Ishikawa (cell line): ENCODE measurements at regions not wholly inside any gene's neighbourhood (a gene's known extent, or its start where the extent isn't known, plus 50 kb on each side); places are given as distances from the start of the nearest gene placed in this dataset.

Source experiments
- CEBPB ChIP-seq: IDR thresholded peaks from 2 replicates; pipeline ENCODE4 v1.6.1; 2012
- CREB1 ChIP-seq: IDR thresholded peaks from 2 replicates; pipeline ENCODE4 v1.6.1; 2012; ENCODE audit warnings: low read depth
- EGR1 ChIP-seq: IDR thresholded peaks from 2 replicates; pipeline ENCODE4 v1.6.1; 2012
- EP300 ChIP-seq: IDR thresholded peaks from 2 replicates; pipeline ENCODE4 v1.6.1; 2012; ENCODE audit warnings: borderline replicate concordance
- FOXM1 ChIP-seq: IDR thresholded peaks from 2 replicates; pipeline ENCODE4 v1.6.1; 2012; ENCODE audit warnings: low read depth, borderline replicate concordance
- NFIC ChIP-seq: IDR thresholded peaks from 2 replicates; pipeline ENCODE4 v1.6.1; 2012
- RAD21 ChIP-seq: IDR thresholded peaks from 2 replicates; pipeline ENCODE4 v1.6.1; 2012; ENCODE audit warnings: low read depth
- TAF1 ChIP-seq: IDR thresholded peaks from 2 replicates; pipeline ENCODE4 v1.6.1; 2012; ENCODE audit warnings: low read depth, mild to moderate bottlenecking
- TCF12 ChIP-seq: IDR thresholded peaks from 2 replicates; pipeline ENCODE4 v1.6.1; 2012; ENCODE audit warnings: low read depth
- TEAD4 ChIP-seq: IDR thresholded peaks from 2 replicates; pipeline ENCODE4 v1.6.1; 2012
- TF ChIP-seq, protein P1 (sequence below): IDR thresholded peaks from 2 replicates; pipeline ENCODE4 v1.6.1; 2012; ENCODE audit warnings: low read depth, mild to moderate bottlenecking
- TF ChIP-seq, protein P2 (sequence below): IDR thresholded peaks from 2 replicates; pipeline ENCODE4 v1.6.1; 2012

DNA sequence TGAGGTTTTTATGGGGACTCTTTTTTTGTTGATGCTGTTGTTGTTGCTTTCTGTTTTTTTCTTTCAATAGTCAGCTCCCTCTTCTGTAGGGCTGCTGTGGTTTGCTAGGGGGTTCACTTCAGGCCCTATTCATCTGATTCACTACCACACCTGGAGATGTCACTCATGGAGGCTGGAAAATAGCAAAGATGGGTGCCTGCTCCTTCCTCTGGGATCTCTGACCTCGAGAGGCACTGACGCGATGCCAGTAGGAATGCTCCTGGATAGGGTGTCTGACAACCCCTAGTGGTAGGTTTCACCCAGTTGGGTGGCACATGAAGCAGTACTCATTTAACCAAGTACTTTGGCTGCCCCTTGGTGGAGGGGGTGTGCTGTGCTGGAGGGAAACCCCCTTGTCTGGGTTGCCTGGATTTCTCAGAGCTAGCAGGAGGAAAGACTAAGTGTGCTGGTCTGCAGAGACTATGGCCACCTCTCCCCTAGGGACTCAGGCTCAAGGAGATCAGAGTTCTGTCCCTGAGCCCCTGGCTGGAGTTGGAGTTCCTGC, 745.5 kb downstream of the TMTC2 start:
- no peak for TF ChIP-seq EGR1
- TF ChIP-seq, protein P1, sequence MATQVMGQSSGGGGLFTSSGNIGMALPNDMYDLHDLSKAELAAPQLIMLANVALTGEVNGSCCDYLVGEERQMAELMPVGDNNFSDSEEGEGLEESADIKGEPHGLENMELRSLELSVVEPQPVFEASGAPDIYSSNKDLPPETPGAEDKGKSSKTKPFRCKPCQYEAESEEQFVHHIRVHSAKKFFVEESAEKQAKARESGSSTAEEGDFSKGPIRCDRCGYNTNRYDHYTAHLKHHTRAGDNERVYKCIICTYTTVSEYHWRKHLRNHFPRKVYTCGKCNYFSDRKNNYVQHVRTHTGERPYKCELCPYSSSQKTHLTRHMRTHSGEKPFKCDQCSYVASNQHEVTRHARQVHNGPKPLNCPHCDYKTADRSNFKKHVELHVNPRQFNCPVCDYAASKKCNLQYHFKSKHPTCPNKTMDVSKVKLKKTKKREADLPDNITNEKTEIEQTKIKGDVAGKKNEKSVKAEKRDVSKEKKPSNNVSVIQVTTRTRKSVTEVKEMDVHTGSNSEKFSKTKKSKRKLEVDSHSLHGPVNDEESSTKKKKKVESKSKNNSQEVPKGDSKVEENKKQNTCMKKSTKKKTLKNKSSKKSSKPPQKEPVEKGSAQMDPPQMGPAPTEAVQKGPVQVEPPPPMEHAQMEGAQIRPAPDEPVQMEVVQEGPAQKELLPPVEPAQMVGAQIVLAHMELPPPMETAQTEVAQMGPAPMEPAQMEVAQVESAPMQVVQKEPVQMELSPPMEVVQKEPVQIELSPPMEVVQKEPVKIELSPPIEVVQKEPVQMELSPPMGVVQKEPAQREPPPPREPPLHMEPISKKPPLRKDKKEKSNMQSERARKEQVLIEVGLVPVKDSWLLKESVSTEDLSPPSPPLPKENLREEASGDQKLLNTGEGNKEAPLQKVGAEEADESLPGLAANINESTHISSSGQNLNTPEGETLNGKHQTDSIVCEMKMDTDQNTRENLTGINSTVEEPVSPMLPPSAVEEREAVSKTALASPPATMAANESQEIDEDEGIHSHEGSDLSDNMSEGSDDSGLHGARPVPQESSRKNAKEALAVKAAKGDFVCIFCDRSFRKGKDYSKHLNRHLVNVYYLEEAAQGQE = no peak
- no peak for TF ChIP-seq TCF12
- no peak for TF ChIP-seq NFIC
- TF ChIP-seq EP300 = no peak
- TF ChIP-seq TAF1 = no peak
- TF ChIP-seq, protein P2, sequence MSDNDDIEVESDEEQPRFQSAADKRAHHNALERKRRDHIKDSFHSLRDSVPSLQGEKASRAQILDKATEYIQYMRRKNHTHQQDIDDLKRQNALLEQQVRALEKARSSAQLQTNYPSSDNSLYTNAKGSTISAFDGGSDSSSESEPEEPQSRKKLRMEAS = no peak
- no peak for TF ChIP-seq CREB1
- no peak for TF ChIP-seq RAD21
- no peak for TF ChIP-seq FOXM1
- TF ChIP-seq CEBPB = no peak
- TF ChIP-seq TEAD4 = no peak
